OCI-LY7 (cell line): ENCODE measurements at regions not wholly inside any gene's neighbourhood (a gene's known extent, or its start where the extent isn't known, plus 50 kb on each side); places are given as distances from the start of the nearest gene placed in this dataset.

Source experiments
- BruUV-seq: library from RNA; stranded (reverse); fragments of 400-500 nt; replicated peaks from 2 replicates; lab custom pipeline; 2021; lab: Mats Ljungman, UMichigan
- CTCF ChIA-PET: fragments of 300-600 bp; sonication (Branson Sonifier 250); formaldehyde crosslinking; loops from one replicate; lab custom pipeline; 2022; ENCODE audit warnings: antibody characterized with exemption; ENCODE audit not compliant: unreplicated experiment; lab: Charles Lee
- POLR2A ChIA-PET: fragments of 300-600 bp; sonication (Branson Sonifier 250); formaldehyde crosslinking; loops from one replicate; lab custom pipeline; 2022; ENCODE audit warnings: antibody characterized with exemption; lab: Charles Lee
- DNase-seq: peaks from one replicate; pipeline ENCODE4 v3.0.0-alpha.2; 2015; ENCODE audit warnings: low spot score
- H2AFZ ChIP-seq: fragments of 200-600 bp; sonication (generic), shearing (Covaris generic); 2 replicates; pipeline ENCODE4 v1.6.1; 2014; ENCODE audit warnings: mild to moderate bottlenecking, antibody characterized with exemption, low read length, moderate library complexity
- H3K27ac ChIP-seq: fragments of 200-600 bp; sonication (generic); 2 replicates; pipeline ENCODE4 v1.5.1; 2014; ENCODE audit warnings: mixed run types, low read depth, mild to moderate bottlenecking, moderate library complexity, low read length, inconsistent platforms; ENCODE audit not compliant: poor library complexity, severe bottlenecking
- H3K36me3 ChIP-seq: fragments of 200-600 bp; sonication (generic); 2 replicates; pipeline ENCODE4 v1.6.1; 2014; ENCODE audit warnings: mild to moderate bottlenecking, antibody characterized with exemption, low read length, moderate library complexity, mixed read lengths; ENCODE audit not compliant: insufficient read depth
- H3K4me1 ChIP-seq: fragments of 200-600 bp; sonication (generic); 2 replicates; pipeline ENCODE4 v1.5.1; 2014; ENCODE audit warnings: mild to moderate bottlenecking, low read length; ENCODE audit not compliant: insufficient read depth, poor library complexity, severe bottlenecking
- H3K4me2 ChIP-seq: fragments of 200-600 bp; sonication (generic); 2 replicates; pipeline ENCODE4 v1.6.1; 2014; ENCODE audit warnings: mild to moderate bottlenecking, low read length
- H3K4me3 ChIP-seq: fragments of 200-600 bp; sonication (generic); 2 replicates; pipeline ENCODE4 v1.5.1; 2014; ENCODE audit warnings: mild to moderate bottlenecking, low read depth, low read length; ENCODE audit not compliant: poor library complexity, severe bottlenecking
- H3K79me2 ChIP-seq: fragments of 200-600 bp; sonication (generic); 2 replicates; pipeline ENCODE4 v1.6.1; 2016; ENCODE audit warnings: low read depth, mild to moderate bottlenecking, low read length, moderate library complexity, mixed read lengths; ENCODE audit not compliant: insufficient read depth
- H3K9me2 ChIP-seq: fragments of 200-600 bp; sonication (generic); 2 replicates; pipeline ENCODE4 v1.6.1; 2016; ENCODE audit warnings: mild to moderate bottlenecking, low read length, mixed read lengths; ENCODE audit not compliant: insufficient read depth
- H3K9me3 ChIP-seq: fragments of 200-600 bp; sonication (generic); 2 replicates; pipeline ENCODE4 v1.6.1; 2014; ENCODE audit warnings: mild to moderate bottlenecking, mixed run types, low read length, mixed read lengths
- H4K20me1 ChIP-seq: fragments of 200-600 bp; sonication (generic); 2 replicates; pipeline ENCODE4 v1.6.1; 2014; ENCODE audit warnings: mild to moderate bottlenecking, antibody characterized with exemption, low read length, moderate library complexity, mixed read lengths; ENCODE audit not compliant: insufficient read depth
- EZH2phosphoT487 ChIP-seq: fragments of 200-600 bp; sonication (generic); IDR thresholded peaks from 2 replicates; pipeline ENCODE4 v1.6.1; 2018; ENCODE audit warnings: low read depth, borderline replicate concordance, mild to moderate bottlenecking, mixed run types, antibody characterized with exemption, low read length, moderate library complexity, mixed read lengths
- intact Hi-C: fragments of 100-400 bp; cut with micrococcal nuclease; formaldehyde crosslinking; loops from one replicate; pipeline ENCODE4 v1.10.0; 2022; ENCODE audit not compliant: unreplicated experiment
- TF ChIP-seq, protein P1 (sequence below): fragments of 200-600 bp; sonication (generic); conservative IDR thresholded peaks from 2 replicates; pipeline ENCODE4 v1.5.1; 2014; ENCODE audit warnings: mild to moderate bottlenecking, antibody characterized with exemption, low read length, moderate library complexity, mixed read lengths

DNA sequence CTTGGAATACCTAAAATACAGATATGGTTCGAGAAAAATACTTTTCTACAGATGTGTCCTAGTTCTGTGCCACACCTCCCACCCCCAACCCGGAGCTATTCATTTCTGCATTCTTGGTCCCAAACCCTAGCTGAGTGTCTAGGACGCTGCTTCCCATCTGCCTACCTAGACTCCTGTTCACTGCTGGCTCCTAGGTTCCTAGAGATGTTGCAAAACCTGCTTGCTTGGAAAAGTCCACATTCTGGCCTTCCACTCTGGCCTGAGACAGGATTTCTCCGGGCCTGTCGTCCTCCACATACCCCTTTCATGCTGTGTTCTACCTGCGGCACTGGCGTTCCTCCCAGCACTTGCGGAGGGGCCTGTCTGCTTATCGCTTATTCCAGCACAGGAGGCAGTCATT is 165.8 kb upstream of the CTTNBP2NL start:
- Histone ChIP-seq H3K4me3 (no peak overlapping the region), H3K36me3 (no peaks in the 10 kb centered on the region), H3K4me1 (no peaks in the 10 kb centered on the region), H4K20me1 (no peaks in the 10 kb centered on the region), H3K9me3 (0 out of 2 replicates have a peak, but pooled peaks cover 6% of the 10 kb centered on the region), H3K4me2 (no peak overlapping the region), H3K79me2 (no peaks in the 10 kb centered on the region), H3K9me2 (no peaks in the 10 kb centered on the region), H3K27ac (no peak overlapping the region), H2AFZ (no peak overlapping the region)
- POLR2A ChIA-PET = no interaction called here
- DNase-seq = no peak
- intact Hi-C loops = no loop called here
- BruUV-seq = no TSS peak
- CTCF ChIA-PET = no interaction called here
- TF ChIP-seq EZH2phosphoT487 = no peak
- TF ChIP-seq, protein P1, sequence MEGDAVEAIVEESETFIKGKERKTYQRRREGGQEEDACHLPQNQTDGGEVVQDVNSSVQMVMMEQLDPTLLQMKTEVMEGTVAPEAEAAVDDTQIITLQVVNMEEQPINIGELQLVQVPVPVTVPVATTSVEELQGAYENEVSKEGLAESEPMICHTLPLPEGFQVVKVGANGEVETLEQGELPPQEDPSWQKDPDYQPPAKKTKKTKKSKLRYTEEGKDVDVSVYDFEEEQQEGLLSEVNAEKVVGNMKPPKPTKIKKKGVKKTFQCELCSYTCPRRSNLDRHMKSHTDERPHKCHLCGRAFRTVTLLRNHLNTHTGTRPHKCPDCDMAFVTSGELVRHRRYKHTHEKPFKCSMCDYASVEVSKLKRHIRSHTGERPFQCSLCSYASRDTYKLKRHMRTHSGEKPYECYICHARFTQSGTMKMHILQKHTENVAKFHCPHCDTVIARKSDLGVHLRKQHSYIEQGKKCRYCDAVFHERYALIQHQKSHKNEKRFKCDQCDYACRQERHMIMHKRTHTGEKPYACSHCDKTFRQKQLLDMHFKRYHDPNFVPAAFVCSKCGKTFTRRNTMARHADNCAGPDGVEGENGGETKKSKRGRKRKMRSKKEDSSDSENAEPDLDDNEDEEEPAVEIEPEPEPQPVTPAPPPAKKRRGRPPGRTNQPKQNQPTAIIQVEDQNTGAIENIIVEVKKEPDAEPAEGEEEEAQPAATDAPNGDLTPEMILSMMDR = no peak

DNA sequence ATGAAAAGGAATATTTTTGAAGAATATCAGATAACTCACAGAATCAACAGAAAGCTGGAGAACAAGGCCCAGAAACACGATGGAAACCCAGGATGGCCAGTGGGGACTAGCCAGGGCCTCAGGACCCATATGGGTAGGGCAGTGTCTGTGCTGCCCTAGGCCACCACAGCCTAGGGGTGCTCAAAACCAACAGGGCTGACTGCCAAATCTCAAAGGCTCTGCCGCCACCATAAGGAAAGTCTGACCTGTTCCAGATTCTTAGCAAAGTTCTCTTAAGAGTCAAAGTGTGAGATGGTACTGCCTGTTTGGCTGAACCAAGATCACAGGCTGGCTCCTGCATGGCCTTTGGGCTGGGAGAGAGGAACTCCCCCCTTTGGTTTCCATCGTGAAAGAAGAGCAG is 164.7 kb upstream of the CTTNBP2NL start:
- Histone ChIP-seq H3K36me3 (no peaks in the 10 kb centered on the region), H3K27ac (no peak overlapping the region), H3K9me2 (no peaks in the 10 kb centered on the region), H3K79me2 (no peaks in the 10 kb centered on the region), H3K4me1 (no peaks in the 10 kb centered on the region), H2AFZ (no peak overlapping the region), H3K9me3 (0 out of 2 replicates have a peak, but pooled peaks cover 6% of the 10 kb centered on the region), H4K20me1 (no peaks in the 10 kb centered on the region), H3K4me2 (no peak overlapping the region), H3K4me3 (no peak overlapping the region)
- TF ChIP-seq, protein P1 = no peak
- no peak for TF ChIP-seq EZH2phosphoT487
- BruUV-seq = no TSS peak
- DNase-seq = no peak
- CTCF ChIA-PET = no interaction called here
- intact Hi-C loops = no loop called here
- POLR2A ChIA-PET = no interaction called here

DNA sequence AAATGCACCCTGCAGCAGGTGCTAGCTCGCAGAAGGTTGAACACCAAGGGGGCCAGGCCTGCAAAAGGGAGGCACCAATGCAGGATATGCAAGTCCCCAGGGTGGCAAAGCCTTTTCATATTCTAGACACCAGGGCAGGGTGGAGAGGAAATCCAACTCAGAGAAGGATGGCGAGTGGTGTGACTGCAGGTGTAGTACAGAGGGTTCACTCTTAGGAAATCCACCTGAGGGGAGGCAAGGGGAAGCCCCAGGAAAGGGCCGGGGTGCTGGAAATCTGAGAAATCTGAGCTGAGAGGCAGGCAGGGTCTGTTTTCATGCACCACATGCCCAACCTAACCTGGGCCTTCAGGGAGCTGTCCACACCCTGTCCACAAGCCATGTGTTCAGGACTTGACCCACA is 163.2 kb upstream of the CTTNBP2NL start:
- H2AFZ ChIP-seq = no peak overlapping the region
- H3K79me2 ChIP-seq = no peaks in the 10 kb centered on the region
- TF ChIP-seq EZH2phosphoT487 = no peak
- TF ChIP-seq, protein P1 = no peak
- no TSS peak for BruUV-seq
- ChIA-PET CTCF (no interaction called here), POLR2A (interaction anchor here (1.6 kb wide), 1 partner anchor 26 kb away, joined by 3 read pairs; no protein-coding TSS in a partner anchor)
- no peak overlapping the region for H3K27ac ChIP-seq
- H3K4me1 ChIP-seq = no peaks in the 10 kb centered on the region
- intact Hi-C loops = no loop called here
- H3K36me3 ChIP-seq = no peaks in the 10 kb centered on the region
- H4K20me1 ChIP-seq = no peaks in the 10 kb centered on the region
- DNase-seq = no peak
- H3K4me3 ChIP-seq = no peak overlapping the region
- H3K4me2 ChIP-seq = no peak overlapping the region
- H3K9me2 ChIP-seq = no peaks in the 10 kb centered on the region
- 0 out of 2 replicates have a peak, but pooled peaks cover 6% of the 10 kb centered on the region for H3K9me3 ChIP-seq
